Effector CD8-positive, alpha-beta T cell (primary cell): ENCODE measurements at regions not wholly inside any gene's neighbourhood (a gene's known extent, or its start where the extent isn't known, plus 50 kb on each side); places are given as distances from the start of the nearest gene placed in this dataset.
"Not testable (repeated sequence)": the region's sequence is repeated elsewhere in the genome, so short reads cannot be mapped to it uniquely, and the experiment has no call there.

Experiments
- DNase-seq: peaks from one replicate; lab custom pipeline; 2025; lab: John Stamatoyannopoulos, UW

DNA sequence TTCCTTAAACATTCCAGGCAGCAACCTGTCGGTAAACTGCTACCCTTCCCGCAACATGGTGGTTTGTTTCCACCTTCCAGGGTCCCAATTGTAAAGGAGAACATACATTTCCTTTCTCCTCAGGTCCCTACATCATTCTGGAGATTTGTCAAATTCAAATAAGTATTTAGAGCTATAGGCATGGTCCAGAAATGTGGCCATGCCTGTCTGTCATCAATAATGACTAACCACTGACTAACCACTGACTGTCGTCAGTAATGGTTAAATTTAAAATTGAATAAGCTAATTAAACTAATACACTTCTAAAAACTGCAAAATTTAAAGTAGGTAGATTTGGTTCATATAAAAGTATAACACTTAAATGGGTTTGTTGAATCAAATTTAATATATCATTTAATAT, 984.0 kb upstream of the SLC39A10 start:
- DNase-seq: no peak

DNA sequence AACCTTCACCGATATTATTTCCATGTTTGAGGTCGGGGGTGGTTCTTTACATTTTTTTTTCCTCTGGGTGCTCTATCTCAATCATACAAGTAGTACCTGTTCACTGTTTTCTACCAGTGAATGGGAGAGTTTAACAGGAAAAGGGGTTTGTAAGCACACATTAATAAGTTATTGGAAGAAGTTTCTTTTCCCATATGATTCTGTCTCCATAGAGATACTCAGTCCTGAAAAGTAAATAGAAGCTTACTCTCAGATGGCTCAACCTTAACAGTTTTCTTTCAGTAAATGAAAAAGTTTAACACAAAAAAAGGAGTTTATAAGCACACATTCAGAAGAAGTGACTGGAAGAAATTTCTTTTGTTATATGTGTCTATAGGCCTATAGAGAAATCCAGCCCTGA, 995.6 kb upstream of the SLC39A10 start:
- DNase-seq: no peak

DNA sequence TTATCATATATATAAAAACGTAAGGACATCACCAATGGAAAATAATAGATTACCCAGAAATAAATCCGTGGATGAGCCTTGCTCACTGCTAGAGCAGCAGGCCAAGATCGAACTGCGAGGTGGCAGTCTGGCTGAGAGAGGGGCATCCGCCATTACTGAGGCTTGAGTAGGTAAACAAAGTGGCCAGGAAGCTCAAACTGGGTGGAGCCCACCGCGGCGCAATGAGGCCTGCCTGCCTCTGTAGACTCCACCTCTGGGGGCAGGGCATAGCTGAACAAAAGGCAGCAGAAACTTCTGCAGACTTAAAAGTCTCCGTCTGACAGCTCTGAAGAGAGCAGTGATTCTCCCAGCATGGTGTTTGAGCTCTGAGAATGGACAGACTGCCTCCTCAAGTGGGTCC, 1018.0 kb upstream of the SLC39A10 start:
- not testable (repeated sequence) for DNase-seq

GRCh38 chr2:194621945-194622344, 1035.1 kb upstream of the SLC39A10 start:
- no peak for DNase-seq

DNA sequence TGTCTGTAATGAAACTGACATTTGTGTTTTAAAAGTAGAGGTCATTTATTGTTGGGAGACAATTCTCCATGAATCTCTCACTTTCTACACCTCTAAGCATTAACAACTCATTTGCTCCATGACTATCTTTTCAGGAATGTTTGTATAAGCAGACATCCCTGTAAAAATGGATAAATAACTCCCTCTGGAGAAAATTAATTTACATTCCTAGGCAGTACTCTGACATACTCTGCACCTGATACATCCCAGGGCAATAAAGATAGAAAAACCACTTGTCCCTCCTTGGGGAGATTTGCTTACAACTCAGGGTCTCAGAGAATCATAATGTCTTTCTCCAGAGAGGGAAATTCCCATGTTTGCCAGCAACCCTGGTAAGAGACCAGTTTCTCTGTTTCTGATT, 1037.7 kb upstream of the SLC39A10 start:
- DNase-seq: no peak

DNA sequence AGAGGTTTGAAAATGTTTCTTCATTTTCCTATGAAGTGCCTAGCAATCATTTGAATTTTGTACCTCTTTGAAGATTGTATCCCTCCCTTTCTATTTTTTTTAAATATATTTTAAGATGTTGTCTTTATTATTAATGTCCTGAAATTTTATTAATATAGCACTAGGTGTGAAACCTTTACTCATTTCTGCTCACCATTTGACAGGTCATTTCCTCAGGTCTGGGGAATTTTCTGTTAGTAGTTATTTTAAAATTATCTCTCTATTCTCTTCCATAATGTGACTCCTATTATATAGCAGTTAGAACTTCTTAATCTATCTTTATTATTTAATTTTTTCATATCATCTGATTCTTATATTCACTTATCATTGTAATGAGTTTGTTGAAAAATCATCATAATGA, 1038.6 kb upstream of the SLC39A10 start:
- no peak for DNase-seq

- no peak for DNase-seq
Observed at GRCh38 chr2:194616334-194616733, 1040.7 kb upstream of the SLC39A10 start.

GRCh38 chr2:194610297-194610696, 1046.7 kb upstream of the SLC39A10 start:
- no peak for DNase-seq

- DNase-seq: no peak
Observed at GRCh38 chr2:194603429-194603828, 1053.6 kb upstream of the SLC39A10 start.

DNA sequence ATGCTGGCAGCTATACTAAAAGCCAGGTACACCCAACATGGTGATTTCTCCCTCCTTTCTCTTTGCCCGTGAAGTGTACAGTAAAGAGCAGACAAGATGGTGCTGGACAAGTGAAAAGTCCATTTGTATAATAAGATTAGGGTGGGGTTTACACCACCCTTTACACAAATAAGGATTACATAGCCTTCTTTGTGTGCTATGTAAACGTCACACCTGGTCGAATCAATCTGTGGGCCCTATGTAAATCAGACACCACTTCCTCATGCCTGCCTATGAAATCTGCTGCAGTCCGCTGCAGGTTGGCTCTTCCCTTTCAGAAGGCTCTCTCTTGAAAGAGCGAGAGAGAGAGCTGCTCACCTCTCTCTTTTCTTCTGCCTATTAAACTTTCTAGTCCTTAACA, 1054.3 kb upstream of the SLC39A10 start:
- DNase-seq: no peak

GRCh38 chr2:194591192-194591591, 1065.8 kb upstream of the SLC39A10 start:
- no peak for DNase-seq

- no peak for DNase-seq
Observed at GRCh38 chr2:194587739-194588270, 1069.2 kb upstream of the SLC39A10 start.

GRCh38 chr2:194567661-194568017, 1089.4 kb upstream of the SLC39A10 start:
- no peak for DNase-seq

GRCh38 chr2:194566907-194567660, 1089.9 kb upstream of the SLC39A10 start:
- no peak for DNase-seq

GRCh38 chr2:194564422-194564821, 1092.6 kb upstream of the SLC39A10 start:
- DNase-seq: no peak

- DNase-seq: no peak
Observed at GRCh38 chr2:194562329-194562728, 1094.7 kb upstream of the SLC39A10 start.

DNA sequence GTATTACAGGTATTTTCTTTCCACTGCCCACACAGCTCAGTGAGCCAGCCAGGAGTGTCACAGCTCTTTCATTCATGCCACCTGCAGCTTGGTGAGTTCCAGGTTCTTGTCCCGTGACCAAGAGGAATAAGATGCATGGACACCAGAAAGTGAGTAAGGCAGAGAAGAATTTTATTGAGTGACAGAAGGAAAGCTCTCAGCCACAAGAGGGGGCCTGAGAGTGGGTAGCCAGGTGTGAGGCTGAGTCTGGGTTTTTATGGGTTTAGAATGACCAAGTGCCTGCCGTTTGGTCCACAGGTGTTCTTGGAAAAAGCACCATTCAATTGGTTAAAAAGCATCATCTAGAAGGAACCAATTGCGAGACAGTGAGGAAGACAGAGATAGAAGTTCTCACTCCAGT, 1097.1 kb upstream of the SLC39A10 start:
- DNase-seq: no peak

GRCh38 chr2:194559523-194559922, 1097.5 kb upstream of the SLC39A10 start:
- DNase-seq: no peak

DNA sequence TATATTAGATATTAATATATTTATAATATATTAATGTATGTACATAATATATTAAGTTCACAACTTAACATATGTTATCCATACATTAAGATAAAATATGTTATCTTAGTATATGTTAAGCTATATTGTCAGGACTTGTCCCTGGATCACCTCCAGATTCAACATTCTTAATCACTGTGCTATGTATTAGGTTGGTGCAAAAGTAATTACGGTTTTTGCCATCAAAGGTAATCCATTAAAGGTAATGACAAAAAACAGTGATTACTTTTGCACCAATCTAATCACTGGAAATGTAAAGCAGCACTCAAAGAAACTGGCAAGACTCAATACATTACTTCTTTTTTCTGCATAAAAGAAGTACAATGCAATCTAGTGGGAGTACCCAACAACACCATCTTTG, 1099.0 kb upstream of the SLC39A10 start:
- DNase-seq: no peak

DNA sequence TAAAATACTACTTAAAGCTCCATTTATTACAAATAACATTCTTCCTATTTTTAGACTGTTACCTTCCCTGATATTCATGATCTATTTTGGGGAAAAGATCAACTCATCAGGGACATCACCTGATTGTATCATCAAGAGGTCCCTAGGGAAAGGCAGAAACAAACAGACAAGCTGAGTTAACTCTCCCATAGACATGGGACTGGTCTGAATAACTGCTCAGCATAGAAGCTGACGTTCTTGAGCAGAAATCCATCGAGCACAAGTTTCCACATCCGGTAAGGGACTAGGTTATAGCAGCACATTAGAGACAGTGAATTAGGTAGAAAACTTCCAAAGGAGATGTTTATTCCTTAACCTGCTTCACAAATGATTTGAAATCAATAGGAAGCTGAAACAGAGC, 1100.4 kb upstream of the SLC39A10 start:
- no peak for DNase-seq

- no peak for DNase-seq
Observed at GRCh38 chr2:194553980-194554379, 1103.0 kb upstream of the SLC39A10 start.

GRCh38 chr2:194550702-194551101, 1106.3 kb upstream of the SLC39A10 start:
- no peak for DNase-seq

- DNase-seq: no peak
Observed at GRCh38 chr2:194549387-194549786, 1107.6 kb upstream of the SLC39A10 start.

DNA sequence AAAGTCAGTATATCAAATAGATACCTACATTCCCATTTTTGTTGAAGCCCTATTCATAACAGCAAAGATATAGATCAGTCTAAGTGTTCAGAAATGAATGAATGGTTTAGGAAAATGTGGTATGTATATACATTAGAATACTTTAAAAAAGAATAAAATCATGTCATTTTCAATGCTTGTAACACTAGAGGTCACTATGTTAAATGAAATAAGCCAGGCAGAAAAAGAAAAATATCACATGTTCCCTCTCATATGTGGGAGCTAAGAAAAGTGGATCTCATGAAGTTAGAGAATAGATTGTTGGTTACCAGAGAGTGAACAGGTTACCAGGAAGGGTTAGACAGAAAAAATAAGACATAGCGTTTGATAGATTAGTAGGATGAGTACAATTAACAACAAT, 1111.0 kb upstream of the SLC39A10 start:
- DNase-seq: no peak
